OCI-LY3 (cell line): ENCODE measurements at regions not wholly inside any gene's neighbourhood (a gene's known extent, or its start where the extent isn't known, plus 50 kb on each side); places are given as distances from the start of the nearest gene placed in this dataset.

Experiments
- H2AFZ ChIP-seq: fragments of 200-600, 300-600 bp; shearing (Covaris generic); 2 replicates; pipeline ENCODE4 v1.6.0; 2014; ENCODE audit warnings: antibody characterized with exemption, low read depth, low read length
- H3K27ac ChIP-seq: fragments of 200-600, 300-600 bp; sonication (generic); 2 replicates; pipeline ENCODE4 v1.5.1; 2014; ENCODE audit warnings: mild to moderate bottlenecking, low read length, moderate library complexity, mixed read lengths
- H3K27me3 ChIP-seq: fragments of 200-600, 300-600 bp; sonication (generic); 2 replicates; pipeline ENCODE4 v1.6.1; 2014; ENCODE audit warnings: low read depth, low read length, mixed read lengths
- H3K36me3 ChIP-seq: fragments of 200-600, 300-600 bp; sonication (generic); replicated peaks from 2 replicates; pipeline ENCODE3; 2014; ENCODE audit warnings: low read depth, low read length, mixed read lengths
- H3K4me1 ChIP-seq: fragments of 300-600, 200-600 bp; sonication (generic); 2 replicates; pipeline ENCODE4 v1.6.1; 2014; ENCODE audit warnings: low read length, mixed read lengths
- H3K4me2 ChIP-seq: fragments of 200-600, 300-600 bp; sonication (generic); 2 replicates; pipeline ENCODE4 v1.6.1; 2014; ENCODE audit warnings: low read length, mixed read lengths
- H3K4me3 ChIP-seq: fragments of 300-600, 200-600 bp; sonication (generic); 2 replicates; pipeline ENCODE4 v1.5.1; 2014; ENCODE audit warnings: antibody characterized with exemption, mild to moderate bottlenecking, low read length, moderate library complexity
- H3K79me2 ChIP-seq: fragments of 300-600, 200-600 bp; shearing (Covaris generic); 2 replicates; pipeline ENCODE4 v1.6.1; 2014; ENCODE audit warnings: mild to moderate bottlenecking, low read length, mixed read lengths
- H3K9ac ChIP-seq: fragments of 300-600, 200-600 bp; shearing (Covaris generic); 2 replicates; pipeline ENCODE4 v1.6.0; 2014; ENCODE audit warnings: mild to moderate bottlenecking, low read length, moderate library complexity
- H3K9me3 ChIP-seq: fragments of 200-600, 300-600 bp; shearing (Covaris generic); 2 replicates; pipeline ENCODE4 v1.6.1; 2014; ENCODE audit warnings: low read length, mixed read lengths; ENCODE audit not compliant: insufficient read depth
- H4K20me1 ChIP-seq: fragments of 200-600, 300-600 bp; sonication (generic); 2 replicates; pipeline ENCODE4 v1.6.1; 2016; ENCODE audit warnings: low read length, mixed read lengths; ENCODE audit not compliant: insufficient read depth
- CTCF ChIP-seq: fragments of 200-600, 300-600 bp; sonication (generic); IDR thresholded peaks from 2 replicates; pipeline ENCODE4 v1.5.1; 2014; ENCODE audit warnings: antibody characterized with exemption, low read length, low read depth
- EZH2phosphoT487 ChIP-seq: fragments of 200-600 bp; shearing (Covaris generic); IDR thresholded peaks from 2 replicates; pipeline ENCODE4 v1.6.1; 2018; ENCODE audit warnings: antibody characterized with exemption, mixed run types, low read depth

GRCh38 chr3:1019157-1019556, 73.7 kb upstream of the CNTN6 start:
- peaks cover 4% of the 10 kb centered on the region; the same call in 1 of the 2 replicates for H3K4me1 ChIP-seq
- H3K4me2 ChIP-seq = no peak overlapping the region
- H4K20me1 ChIP-seq = no peaks in the 10 kb centered on the region
- no peaks in the 10 kb centered on the region for H3K79me2 ChIP-seq
- H2AFZ ChIP-seq = no peak overlapping the region; the same call in 1 of the 2 replicates
- H3K9ac ChIP-seq = no peak overlapping the region
- H3K36me3 ChIP-seq = no peaks in the 10 kb centered on the region
- no peaks in the 10 kb centered on the region for H3K9me3 ChIP-seq
- no peaks in the 10 kb centered on the region for H3K27me3 ChIP-seq
- no peak for TF ChIP-seq EZH2phosphoT487
- no peak for TF ChIP-seq CTCF
- H3K27ac ChIP-seq = no peak overlapping the region
- no peak overlapping the region for H3K4me3 ChIP-seq

DNA sequence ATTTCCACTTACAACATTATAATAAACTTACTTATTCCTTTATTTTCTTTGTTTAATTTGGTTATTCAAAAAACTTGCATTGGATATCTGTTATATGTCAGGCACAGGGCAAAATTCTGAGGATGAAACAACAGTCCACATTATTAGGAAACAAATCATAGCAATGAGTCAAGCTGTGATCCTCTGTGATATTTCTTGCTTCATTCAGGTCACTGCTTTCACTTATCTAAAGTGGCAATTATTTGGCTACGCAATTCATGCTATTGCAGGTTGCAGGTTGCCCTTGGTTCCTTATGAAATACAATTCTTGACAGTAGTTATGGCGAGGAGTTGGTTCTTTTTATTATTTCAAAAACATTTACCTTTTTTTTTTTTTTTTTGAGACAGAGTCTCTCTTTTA, 66.4 kb upstream of the CNTN6 start:
- H3K79me2 ChIP-seq = no peaks in the 10 kb centered on the region
- H3K4me1 ChIP-seq = peaks cover 4% of the 10 kb centered on the region; the same call in 1 of the 2 replicates
- no peak overlapping the region for H3K4me3 ChIP-seq
- no peaks in the 10 kb centered on the region for H3K27me3 ChIP-seq
- no peaks in the 10 kb centered on the region for H3K36me3 ChIP-seq
- no peak overlapping the region for H3K27ac ChIP-seq
- H3K4me2 ChIP-seq = no peak overlapping the region
- no peak overlapping the region for H3K9ac ChIP-seq
- H2AFZ ChIP-seq = no peak overlapping the region
- no peaks in the 10 kb centered on the region for H3K9me3 ChIP-seq
- no peaks in the 10 kb centered on the region for H4K20me1 ChIP-seq
- TF ChIP-seq CTCF (no peak), EZH2phosphoT487 (no peak)

GRCh38 chr3:1036207-1036826, 56.5 kb upstream of the CNTN6 start:
- Histone ChIP-seq H2AFZ (no peak overlapping the region), H3K36me3 (peaks cover 20% of the 10 kb centered on the region), H3K4me2 (no peak overlapping the region), H3K27me3 (no peaks in the 10 kb centered on the region), H4K20me1 (no peaks in the 10 kb centered on the region), H3K9ac (no peak overlapping the region), H3K4me1 (no peaks in the 10 kb centered on the region), H3K79me2 (no peaks in the 10 kb centered on the region), H3K4me3 (no peak overlapping the region), H3K27ac (no peak overlapping the region), H3K9me3 (peaks cover 15% of the 10 kb centered on the region; the same call in 1 of the 2 replicates)
- TF ChIP-seq EZH2phosphoT487 (no peak), CTCF (no peak)

DNA sequence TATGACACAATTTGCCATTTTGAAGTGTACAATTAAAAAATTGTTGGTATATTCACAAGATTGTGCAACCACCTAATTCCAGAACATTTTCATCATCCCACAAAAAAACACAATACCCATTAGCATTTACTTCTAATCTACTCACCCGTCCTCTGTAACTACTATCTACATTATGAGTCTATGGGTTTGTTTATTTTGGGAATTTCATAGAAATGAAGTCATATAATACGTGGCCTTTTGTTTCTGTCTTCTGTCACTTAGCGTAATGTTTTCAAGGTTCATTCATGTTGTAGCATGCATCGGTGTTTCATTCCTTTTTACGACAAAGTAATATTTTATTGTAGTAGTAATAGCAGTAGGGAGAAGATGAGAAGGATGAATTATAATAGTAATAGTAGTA, 55.2 kb upstream of the CNTN6 start:
- Histone ChIP-seq H3K4me1 (no peaks in the 10 kb centered on the region), H3K36me3 (peaks cover 20% of the 10 kb centered on the region), H3K4me2 (no peak overlapping the region), H2AFZ (no peak overlapping the region), H3K27me3 (no peaks in the 10 kb centered on the region), H3K9me3 (peaks cover 15% of the 10 kb centered on the region), H3K9ac (no peak overlapping the region), H3K27ac (no peak overlapping the region), H3K79me2 (no peaks in the 10 kb centered on the region), H3K4me3 (no peak overlapping the region), H4K20me1 (no peaks in the 10 kb centered on the region)
- TF ChIP-seq CTCF (no peak), EZH2phosphoT487 (no peak)
